Hematopoietic multipotent progenitor cell treated with erythropoietin and hydrocortisone succinate and interleukin-3 and kit ligand, for 15 days (in vitro differentiated cells): ENCODE measurements at regions not wholly inside any gene's neighbourhood (a gene's known extent, or its start where the extent isn't known, plus 50 kb on each side); places are given as distances from the start of the nearest gene placed in this dataset.
"Not testable (repeated sequence)": the region's sequence is repeated elsewhere in the genome, so short reads cannot be mapped to it uniquely, and the experiment has no call there.

ENCODE experiments used
- DNase-seq: peaks from one replicate; pipeline ENCODE4 v3.0.0-alpha.2; 2015; ENCODE audit warnings: low spot score

DNA sequence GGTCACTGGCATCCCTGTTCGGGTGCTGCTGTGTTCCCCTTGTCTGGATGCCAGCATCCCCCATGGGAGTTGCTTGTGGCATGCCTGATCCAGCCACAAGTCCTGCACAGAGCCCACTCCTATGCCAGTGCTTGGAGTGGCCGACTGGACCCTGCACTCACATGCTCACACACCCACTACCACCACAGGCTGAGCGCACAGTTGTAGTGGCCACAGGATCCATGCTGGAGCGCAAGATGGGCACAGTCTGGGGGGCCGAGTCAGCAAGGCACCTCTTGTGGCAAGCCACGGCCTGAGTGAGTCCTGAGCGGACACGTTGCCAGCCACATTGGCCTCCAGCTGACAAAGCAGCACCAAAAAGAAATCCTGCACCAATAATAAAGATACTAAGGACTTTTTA lies 661.6 kb upstream of the TMPRSS15 start:
- no peak for DNase-seq

DNA sequence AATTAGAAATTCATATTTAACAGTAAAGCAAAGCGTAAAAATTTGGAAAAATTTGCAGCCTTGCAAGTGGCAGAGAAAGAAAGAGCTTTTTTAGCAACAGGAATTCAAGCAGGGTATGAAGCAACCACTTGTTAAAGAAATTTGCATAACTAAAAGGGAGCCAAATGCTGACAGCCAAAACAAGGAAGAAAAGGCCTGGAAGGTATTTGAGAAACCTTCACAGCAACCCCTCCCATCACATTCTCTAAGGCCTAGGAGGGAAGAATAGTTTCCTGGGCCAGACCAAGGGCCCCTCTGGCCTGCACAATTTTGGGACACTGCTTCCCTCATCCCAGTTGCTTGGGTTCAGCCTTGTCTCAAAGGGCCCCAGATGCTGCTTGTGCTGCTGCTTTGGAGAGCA lies 672.4 kb upstream of the TMPRSS15 start:
- no peak for DNase-seq

DNA sequence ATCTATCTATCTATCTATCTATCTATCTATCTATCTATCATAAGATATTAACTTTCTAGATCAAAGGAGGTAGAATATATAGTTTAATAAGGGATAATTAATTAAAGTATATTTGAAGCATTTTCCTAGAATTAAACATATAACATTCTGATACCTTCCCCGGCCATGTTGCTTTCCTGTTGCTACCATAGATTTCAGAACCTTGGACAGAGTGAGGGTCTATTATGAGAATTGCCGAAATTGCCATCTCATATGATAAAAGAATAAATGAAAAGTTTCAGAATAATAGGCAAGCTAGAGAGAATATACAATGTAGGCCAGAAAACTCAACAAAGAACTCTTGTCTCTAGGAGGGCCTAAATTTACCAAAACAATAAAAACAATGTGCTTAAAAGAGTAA lies 706.1 kb upstream of the TMPRSS15 start:
- DNase-seq = no peak

DNA sequence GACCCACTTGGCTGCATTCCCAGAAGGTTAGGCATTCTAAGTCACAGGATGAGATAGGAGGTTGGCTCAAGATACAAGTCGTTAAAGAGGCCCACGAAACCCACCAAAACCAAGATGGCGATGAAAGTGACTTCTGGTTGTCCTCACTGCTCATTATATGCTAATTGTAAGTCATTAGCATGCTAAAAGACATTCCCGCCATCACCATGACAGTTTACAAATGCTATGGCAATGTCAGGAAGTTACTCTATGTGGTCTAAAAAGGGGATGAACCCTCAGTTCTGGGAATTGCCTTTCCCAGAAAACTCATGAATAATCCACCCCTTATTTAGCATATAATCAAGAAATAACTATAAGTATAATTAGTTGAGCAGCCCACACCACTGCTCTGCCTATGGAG lies 715.7 kb upstream of the TMPRSS15 start:
- not testable (repeated sequence) for DNase-seq

DNA sequence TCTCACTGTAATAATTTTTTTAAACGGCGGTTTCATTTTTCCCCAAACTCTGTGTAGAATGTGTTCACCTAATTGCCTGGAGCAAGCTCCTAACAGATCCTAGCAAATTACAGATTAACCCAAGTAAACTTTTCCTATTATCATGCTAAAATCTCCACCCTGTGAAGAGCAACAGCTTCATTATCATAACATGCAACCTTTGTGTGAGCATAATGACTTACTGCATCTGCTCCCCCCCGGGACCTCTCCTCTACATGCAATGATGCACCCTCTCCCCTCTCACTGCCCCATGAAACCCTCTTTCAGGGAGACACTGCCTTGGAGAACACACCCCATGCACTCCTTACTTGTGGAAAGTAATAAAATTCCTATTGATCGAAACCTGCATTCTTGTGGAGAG lies 717.0 kb upstream of the TMPRSS15 start:
- DNase-seq = no peak

DNA sequence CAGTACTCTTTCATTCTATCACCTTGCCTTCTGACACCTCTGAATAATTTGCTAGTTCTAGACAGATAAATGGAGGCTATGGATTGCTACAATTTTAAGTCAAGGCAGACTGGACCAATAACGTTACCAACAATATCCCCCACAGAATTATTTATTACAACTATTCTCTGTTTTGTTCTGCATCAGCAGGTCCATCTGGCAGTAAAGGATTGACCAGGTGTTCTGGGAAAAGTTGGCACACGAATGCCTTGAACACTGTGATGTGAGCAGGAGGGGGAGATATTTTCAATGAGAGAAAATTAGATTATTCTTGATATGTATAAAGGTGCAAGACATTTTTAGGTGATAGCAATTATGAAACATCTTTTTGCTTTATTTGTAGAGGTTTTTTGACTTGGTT lies 718.8 kb upstream of the TMPRSS15 start:
- no peak for DNase-seq

DNA sequence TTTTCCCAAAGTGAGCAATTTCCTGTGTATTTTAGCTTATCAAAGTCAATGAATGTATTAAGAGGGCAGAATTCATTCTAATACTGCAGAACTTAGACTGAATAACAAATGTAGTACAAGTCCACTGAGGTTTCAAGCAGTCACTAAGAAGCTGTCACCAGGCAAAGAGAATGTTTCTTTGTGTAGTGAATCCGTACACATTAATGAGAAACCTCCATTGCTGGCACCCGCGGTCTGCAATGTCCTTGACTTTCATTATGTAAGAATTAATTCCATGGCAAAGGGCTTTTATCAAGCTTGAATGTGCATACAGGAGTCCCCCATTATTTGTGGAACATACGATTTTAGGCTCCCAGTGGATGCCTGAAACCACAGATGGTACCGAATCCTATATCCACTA lies 719.5 kb upstream of the TMPRSS15 start:
- DNase-seq = no peak

DNA sequence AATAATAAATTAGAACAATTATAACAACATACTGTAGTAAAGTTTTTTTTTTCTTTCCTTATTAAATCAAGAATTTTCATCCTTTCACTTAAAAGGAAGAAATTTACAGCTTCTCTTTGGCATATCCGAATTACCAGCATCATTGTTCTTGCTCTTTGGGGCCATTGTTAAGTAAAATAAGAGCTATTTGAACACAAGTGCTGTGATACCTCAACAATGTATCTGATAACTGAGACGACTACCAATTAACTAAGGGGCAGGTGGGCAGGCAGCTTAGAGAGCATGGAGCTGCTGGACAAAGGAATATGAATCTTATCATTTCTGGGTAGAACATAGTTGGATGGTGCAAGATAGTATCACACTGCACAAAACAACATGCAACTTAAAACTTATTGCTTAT lies 719.9 kb upstream of the TMPRSS15 start:
- no peak for DNase-seq

DNA sequence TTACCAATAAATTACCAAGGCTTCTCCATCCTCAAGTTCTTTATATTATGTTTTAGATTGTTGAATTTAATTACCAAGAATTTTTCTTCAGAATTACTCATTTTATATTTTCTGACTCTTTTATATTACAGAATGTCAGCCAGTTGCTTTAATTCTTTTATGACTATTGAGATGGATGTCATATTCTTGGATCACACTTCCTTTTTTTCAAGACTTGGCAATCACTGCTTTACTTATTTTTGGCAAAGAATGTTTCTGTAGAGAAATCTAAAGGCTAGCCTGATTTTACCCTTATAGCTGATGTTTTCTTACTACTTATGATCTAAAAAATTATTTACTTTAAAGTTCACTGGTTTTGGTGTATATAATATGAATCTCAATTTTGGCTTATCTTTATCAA lies 721.1 kb upstream of the TMPRSS15 start:
- no peak for DNase-seq

DNA sequence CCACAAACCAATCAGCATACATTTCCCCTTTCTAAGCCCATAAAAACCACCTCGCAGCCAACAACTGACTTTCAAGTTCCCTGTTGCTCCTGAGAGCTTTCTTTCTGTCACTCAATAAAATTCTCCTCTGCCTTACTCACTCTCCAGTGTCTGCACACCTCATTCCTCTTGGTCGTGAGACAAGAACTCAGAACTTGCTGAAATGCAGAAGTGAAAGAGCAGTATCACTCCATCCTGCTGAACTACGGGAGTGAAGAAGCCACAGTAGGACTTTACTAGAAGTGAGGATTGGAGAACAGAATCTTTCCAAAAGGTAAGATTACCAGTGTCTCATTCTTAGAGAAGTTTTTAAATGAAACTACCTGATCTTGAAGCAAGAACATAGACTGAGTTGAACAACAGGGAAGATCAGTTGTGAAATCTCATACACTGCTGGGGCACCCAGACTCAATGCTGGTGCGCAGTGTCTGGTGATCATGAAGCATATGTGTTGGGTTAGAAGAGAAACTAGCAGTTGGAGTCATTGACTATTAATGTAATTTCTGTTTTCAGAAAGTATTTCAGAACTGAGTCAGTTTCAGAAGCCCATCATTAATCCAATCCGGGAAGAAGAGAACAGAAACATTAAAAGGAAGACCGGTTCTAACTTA lies 726.9 kb upstream of the TMPRSS15 start:
- DNase-seq = no peak

DNA sequence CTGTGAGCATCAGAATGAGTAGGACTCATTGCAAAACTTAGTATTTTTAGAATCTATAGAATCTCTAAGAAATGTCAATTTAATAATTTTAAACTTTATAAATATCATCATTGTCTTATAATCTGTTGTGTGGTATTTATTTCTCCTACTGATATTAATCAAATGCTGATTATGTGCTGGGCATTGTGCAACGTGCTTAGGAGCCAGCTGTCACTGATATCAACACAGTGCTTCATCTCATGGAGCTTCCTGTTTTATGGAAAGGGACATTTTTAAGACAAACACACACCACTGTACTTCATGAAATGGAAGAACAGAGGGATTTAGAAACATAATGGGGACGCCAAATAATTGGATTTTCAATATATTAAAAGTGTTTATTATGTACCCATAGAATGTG lies 737.9 kb upstream of the TMPRSS15 start:
- no peak for DNase-seq

DNA sequence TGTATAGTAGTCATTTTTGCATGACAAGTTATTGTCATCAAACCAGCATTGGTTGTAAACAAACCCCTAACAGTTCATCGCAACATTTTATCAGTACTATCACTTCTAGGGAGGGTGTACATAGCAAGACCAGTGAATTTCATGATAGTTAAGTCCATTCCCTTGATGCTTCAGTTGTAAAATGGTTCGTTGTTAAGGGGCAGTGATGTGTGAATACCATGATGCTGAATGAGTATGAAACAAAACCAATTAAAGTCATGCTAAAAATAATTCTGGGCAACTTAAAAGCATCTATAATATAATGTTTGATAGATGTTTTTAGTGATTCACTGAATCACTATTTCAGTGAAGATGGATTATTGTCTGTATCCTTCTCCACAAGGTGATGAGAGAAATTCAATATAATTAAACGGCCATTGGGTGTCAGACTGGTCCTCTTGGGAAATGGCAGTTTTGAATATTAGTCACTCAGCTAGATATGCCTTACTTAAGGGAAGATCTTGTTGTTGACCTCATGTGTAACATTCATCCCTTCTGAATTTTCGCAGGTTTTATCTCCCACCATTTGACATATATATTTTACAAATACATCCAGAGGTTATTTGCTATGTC lies 742.2 kb upstream of the TMPRSS15 start:
- DNase-seq = no peak

DNA sequence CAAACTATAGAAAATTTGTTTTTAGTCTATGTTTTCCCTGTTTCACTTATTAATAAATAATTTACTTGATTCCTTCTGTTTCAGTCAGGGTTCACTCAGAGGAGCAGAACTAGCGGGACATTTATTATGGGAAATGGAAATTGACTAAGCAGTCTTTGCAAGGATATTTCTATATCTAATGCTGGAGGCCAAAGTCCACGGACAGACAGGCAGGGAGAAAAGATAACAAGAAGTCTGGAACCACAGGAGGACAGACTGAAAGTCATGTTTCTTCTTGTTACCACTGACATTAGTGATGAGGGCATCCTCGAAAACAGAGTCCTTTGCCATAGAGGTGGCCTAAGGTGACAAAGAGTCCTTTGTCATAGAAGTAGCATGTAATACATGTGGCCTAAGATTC lies 744.5 kb upstream of the TMPRSS15 start:
- no peak for DNase-seq

DNA sequence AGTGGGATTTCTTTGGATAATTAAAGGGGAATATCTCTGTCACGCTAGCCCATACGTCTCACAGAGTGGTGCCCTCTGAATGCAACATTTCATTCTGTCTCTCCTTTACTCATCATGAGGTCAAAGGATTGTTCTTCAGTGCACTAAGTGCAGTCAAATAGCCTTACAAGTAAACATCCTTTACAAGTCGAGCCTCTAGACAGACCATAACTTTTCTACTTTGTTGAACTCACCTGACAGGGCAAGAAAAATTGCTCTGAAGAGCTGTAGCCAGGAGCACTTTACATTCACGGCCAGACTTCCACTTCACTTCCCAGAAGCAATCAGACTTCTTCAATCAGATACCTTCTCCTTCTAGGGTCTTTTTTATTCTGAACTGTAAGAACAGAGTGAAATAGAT lies 768.0 kb upstream of the TMPRSS15 start:
- no peak for DNase-seq

DNA sequence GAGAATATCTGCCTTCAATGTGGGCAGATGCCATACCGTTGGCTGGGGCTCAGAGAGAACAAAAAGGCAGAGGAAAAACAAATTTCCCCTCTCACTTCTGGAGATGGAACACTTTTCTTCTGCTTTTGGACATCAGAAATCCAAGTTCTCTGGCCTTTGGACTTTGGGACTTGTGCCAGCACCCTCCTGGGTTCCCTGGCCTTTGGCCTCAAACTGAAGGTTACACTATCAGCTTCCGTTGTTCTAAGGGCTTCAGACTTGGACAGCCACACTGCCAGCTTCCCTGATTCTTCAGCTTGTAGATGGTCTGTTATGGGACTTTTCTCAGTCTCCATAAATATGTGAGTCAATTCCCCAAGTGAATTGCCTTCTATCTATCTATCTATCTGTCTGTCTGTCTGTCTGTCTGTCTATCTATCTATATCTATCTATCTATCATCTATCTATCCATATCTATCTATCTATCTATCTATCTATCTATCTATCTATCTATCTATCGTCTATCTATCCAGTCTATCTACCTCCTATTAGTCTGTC lies 778.1 kb upstream of the TMPRSS15 start:
- no peak for DNase-seq

DNA sequence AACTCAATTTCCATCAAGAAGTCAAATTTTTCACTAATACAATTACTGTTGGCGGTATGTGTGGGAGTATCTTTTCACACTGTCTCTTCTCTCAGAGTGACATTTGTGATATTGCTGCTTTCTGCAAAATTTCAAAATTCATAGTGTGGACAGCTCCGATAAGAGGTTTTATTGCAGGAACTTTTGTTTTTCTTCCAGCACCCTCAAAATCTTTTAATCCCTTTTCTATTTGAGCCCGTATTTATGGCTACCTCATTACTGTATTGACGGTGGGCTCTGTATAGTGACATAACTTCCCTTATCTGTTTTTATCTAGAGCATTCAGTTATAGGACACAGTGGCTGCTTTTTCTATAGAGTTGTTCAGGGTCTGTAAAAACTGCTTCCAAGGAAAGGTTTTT lies 794.4 kb upstream of the TMPRSS15 start:
- DNase-seq = no peak

DNA sequence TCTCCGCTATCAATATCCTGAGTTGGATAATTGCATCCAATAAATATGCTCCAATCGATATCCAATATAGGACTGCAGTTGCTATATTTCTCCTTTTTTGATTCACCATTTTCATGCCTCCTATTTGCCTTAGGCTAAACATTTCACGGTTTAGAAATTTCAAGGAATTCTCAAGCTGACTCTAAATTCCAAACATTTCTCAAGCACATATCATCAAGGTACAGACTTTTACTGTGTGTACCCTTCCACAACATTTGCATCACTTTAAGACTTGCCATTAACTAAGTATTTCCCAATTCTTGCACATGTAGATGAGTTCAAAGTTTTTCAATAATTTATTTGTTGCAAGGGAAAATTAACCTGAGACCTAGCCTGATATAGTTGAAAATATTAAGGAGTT lies 795.2 kb upstream of the TMPRSS15 start:
- no peak for DNase-seq

DNA sequence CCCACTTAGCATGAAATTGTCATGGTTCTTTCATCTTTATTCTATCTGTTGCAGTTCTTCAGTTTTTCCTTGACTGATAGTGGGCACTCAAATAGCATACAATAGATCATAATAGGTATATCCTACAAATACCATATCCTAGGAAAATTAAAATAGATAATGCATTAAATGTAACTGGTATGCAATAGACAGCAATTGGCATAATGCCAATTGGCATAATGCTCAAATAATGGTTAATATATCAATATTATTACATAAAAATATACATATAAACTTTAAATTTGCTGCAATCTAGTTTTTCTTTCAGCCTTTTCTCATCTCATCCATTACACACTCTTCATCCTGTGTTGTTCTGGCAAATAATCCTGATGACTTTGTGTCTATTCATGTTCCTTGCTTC lies 814.6 kb upstream of the TMPRSS15 start:
- DNase-seq = no peak

DNA sequence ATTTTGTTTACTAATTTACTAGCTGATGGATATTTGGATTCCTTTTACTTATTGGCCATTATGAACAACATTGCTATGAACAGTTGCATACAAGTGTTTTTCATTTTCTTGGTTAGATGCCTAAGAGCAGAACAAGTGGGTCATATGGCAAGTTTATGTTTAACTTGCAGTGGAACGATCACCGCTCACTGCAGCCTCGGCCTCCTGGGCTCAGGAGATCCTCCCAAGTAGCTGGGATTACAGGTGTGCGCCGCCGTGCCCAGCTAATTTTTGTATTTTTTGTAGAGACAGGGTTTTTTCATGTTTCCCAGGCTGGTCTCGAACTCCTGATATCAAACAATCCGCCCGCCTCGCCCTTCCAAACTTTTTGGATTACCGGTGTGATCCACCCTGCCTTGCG lies 820.5 kb upstream of the TMPRSS15 start:
- no peak for DNase-seq

DNA sequence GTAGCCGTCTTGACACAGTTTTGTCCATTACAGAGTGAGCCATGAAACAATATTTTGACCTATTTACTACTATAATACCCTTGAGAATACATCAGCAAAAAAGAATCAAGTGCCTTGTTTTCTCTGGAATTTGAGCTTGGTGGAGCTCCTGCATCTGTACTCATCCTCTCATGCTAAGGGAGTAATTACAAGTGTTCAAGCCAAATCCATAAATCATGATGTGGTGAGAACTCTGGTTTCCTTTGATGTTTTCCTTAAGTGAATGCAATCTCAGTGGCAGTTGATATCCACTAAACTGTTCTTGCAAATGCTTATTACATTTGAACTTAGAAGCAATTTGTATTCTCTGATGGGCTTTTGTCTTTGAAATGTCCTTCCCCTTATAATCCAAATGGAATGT lies 824.6 kb upstream of the TMPRSS15 start:
- DNase-seq = no peak

DNA sequence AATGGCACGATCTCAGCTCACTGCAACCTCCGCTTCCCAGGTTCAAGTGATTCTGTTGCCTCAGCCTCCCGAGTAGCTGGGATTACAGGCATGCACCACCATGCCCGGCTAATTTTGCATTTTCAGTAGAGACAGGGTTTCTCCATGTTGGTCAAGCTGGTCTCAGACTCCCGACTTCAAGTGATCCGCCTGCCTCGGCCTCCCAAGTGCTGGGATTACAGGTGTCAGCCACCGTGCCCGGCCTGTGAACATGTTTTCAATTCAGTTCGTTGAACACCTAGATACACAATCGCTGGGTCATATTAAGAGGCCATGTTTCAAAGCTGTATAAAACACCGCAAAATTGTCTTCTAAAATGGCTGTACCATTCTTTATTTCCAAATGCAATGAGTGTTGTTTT lies 830.3 kb upstream of the TMPRSS15 start:
- not testable (repeated sequence) for DNase-seq

DNA sequence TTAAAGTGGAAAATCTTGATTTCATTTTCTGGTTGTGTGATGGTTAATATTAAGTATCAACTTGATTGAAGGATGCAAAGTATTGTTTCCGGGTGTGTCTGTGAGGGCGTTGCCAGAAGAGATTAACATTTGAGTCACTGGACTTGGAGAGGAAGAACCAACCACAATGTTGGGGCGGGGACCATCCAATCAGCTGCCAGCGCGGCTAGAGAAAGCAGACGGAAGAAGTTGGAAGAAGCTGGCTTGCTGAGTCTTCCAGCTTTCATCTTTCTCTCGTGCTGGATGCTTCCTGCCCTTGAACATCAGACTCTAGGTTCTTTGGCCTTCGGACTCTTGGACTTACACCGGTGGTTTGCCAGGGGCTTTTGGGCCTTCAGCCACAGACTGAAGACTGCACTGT lies 832.6 kb upstream of the TMPRSS15 start:
- DNase-seq = no peak

DNA sequence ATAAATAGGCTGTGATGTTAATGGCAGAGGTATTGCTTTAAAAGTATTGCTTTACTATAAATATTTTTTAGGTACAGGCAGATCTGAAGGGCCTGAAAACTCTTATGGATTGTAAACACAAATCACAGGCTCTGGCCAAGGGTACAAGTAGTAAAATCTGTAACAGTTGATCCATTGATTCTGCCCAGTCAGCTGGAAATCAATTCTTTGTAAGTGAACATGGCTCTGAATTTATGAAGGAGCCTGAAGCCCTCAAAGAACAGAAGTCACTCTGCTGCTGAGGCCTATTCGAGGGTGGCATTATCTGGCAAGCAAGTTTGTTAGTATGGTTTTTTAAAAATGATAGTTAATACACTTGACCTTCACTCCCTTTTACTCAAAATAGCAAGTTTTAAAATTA lies 834.0 kb upstream of the TMPRSS15 start:
- DNase-seq = no peak

DNA sequence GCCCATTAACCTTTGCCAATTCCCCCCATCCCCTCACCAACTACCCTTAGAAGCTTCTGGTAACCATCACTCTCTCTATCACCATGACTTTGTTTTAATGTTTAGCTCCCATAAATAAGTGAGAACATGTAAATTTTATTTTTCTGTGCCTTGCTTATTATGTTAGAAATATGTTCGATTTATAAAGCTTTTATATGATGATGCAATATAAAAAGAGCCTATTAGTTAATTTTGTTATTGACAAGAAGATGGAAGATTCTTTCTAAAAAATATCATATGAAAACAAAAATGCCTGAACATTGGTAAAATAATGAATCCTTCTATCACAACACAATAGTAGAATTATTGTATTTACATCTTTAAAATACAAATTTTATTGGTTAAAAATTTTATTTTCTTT lies 836.1 kb upstream of the TMPRSS15 start:
- no peak for DNase-seq
